Kidney glomerular epithelial cell (primary cell): ENCODE measurements at regions not wholly inside any gene's neighbourhood (a gene's known extent, or its start where the extent isn't known, plus 50 kb on each side); places are given as distances from the start of the nearest gene placed in this dataset.
A peak's percentile ranks its signal among the peaks of the same experiment; 100 is the strongest.
"Not testable (repeated sequence)": the region's sequence is repeated elsewhere in the genome, so short reads cannot be mapped to it uniquely, and the experiment has no call there.

Experiments used
- DNase-seq: peaks from one replicate; lab custom pipeline; 2025; lab: John Stamatoyannopoulos, UW

DNA sequence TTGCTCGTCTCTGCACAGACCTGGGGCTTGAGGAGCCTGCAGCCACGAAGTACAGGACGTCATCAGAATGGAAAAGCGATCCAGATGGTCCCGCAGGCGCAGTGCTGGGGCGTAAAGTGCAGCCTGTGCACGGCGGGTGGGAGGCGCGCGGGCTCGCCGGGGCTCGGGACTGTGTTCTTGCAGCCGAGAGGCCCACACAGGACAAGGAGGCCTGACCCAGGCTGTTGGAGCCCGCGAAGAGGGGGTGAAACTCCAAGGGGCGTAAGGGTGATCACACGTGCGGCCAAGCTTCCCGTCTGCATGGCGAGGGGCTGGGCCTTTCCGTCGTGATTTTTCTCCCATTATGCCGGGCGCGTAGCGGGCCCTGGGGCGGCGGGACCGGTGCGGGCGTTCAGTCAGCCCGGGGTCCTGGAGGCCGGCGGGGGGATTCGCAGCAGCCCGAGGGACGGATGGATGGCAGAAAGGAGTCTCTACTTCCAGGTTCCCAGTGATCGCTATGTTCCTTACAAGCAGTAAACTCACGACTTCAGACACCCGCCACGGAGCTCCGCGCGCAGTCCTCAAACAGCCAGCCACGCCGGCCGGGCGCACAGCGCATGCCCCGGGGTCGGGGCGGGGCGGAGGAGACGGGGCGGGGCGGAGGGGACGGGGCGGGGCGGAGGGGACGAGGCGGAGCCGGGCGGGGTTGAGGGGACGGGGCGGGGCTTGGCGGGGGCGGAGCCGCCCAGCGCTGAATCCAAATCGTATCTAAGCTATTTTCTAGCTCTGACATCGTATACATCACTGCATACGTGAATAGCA is 141.0 kb upstream of the KCNJ18 start:
- DNase-seq: peak; percentile 76

DNA sequence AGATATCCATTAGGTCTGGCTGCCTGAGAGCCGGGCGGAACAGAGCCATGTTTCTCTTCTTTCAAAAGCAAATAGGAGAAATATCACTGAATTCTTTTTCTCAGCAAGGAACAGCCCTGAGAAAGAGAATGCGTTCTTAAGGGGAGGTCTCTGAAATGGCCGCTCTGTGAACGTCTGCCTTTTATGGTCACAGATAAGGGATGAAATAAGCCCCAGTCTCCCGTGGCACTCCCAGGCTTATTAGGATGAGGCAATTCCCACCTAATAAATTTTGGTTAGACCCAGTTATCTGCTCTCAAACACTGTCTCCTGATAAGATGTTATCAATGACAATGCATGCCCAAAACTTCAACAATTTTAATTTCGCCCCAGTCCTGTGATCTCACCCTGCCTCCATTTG is 133.4 kb upstream of the KCNJ18 start:
- DNase-seq: not testable (repeated sequence)

DNA sequence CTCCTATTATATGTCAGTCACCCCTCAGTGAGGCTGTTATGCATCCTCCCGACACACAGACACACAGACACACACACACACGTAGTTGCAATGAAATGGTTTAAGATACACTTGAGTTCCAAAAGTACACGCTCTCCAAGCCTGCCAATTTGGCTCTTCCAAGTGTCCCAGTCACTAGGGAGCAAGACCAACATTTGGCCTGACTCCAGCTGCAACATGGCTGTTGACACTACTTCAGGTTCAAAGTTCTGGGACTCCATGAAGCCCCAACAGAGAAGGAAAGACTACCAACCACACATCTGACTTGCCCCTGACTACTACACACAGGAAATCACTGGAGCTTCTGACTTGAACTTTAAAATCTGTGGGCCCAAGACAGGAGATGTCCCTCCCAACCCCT is 128.1 kb upstream of the KCNJ18 start:
- no peak for DNase-seq

DNA sequence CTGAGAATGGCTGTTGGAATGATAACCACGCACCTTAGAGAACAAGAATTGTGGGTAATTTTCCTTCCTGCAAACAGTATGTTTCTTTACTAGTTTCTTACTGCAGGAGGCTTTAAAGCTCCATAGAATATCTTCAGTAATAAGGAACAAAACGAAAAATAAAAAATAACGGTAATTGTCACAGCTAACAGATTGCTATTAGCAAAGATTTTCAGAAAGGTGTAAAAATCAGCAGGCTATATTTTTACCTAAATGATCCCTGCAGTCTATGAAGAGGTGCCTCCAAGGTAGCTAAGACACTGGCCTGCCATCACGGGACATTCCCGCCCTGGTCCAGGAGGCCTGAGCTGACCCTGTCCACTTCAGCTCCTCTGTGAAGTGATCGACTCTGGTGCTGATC is 127.6 kb upstream of the KCNJ18 start:
- DNase-seq: not testable (repeated sequence)

DNA sequence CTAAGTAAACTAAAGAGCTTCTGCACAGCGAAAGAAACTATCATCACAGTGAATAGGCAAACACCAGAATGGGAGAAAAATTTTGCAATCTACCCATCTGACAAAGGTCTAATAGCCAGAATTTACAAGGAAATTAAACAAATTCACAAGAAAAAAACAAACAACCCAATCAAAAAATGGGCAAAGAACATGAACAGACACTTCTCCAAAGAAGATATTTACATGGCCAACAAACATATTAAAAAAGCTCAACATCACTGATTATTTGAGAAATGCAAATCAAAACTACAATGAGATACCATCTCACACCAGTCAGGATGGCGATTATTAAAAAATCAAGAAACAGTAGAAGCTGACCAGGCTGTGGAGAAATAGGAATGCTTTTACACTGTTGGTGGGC is 121.9 kb upstream of the KCNJ18 start:
- DNase-seq: not testable (repeated sequence)

DNA sequence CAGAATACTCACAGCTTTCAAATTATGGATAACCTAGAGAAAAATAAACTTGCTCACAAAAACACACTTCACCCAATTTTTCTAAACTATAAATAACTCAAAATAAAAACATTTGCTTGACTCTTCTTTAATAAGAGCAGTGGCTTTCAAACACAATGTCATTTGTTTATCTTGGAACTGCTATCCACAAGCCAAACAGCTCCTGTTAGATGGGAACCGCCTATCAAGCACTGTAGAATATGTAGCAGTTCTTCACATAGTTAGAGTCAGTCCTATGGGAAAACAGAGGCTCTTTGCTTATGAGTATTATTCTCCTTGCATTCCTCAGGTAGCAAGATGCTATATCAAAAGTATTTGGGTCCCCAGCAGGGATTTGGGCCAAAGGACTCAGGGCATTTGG is 120.2 kb upstream of the KCNJ18 start:
- not testable (repeated sequence) for DNase-seq

DNA sequence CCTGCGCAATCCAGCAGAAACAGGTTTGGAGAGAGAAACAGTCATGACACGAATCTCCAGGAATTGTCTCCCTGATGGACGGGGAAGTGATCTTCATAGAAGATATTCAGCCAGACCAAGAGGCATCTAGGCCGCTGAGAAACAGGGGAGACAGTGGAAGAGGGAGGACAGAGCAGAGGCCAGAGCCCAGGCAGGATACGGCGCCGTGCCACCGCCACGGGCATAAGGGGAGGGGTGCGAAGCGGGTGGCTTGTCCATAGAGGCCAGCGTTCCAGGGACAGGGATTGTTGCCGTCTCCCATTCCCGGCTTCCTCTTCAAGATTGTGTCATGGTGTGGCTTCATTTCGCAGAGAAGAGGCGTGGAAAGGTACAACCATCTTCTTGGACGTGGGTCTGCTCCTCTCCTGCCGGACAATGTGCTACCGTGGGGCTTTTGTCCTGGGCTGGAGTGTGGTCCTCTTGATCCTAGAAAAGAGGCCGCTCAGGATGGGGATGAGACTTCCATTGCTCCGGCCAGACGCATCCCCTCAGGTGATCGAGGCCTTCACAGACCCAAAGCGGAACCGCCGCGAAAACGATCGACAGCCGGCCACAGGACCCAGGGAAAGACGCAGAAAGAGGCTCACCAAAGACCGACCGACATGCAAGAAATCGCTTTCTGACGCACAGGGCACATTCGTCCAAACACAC is 118.9 kb upstream of the KCNJ18 start:
- not testable (repeated sequence) for DNase-seq

DNA sequence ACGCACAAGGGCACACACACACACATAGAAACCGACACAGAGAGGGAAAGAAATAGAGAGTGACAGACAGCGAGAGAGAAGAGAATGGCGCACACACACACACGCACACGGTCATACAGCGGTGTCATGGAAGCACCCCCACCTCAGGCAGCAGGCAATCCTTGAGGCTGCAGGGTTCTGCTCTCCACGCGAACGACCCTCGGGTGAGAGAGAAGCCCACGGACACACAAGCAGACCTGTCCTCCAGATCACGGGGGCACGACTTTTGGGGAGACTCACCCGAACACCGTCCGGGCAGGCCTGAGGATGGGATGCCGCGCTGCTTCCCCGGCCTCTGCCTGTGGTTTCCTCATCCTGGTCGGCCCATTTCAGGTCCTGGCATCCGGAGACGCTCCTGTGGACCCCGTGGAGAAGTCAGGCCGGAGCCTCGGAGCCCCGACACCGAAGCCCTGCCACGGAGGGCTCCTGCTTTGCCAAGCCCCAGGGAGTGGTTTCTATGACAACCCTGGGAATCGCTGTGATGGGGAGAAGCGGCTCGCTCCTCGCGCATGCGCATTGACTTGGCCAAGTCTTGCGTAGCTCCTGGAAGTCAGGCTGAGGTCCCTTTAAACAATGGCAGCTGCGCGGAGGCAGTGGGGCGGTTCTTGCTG is 118.2 kb upstream of the KCNJ18 start:
- DNase-seq: peak; percentile 9

DNA sequence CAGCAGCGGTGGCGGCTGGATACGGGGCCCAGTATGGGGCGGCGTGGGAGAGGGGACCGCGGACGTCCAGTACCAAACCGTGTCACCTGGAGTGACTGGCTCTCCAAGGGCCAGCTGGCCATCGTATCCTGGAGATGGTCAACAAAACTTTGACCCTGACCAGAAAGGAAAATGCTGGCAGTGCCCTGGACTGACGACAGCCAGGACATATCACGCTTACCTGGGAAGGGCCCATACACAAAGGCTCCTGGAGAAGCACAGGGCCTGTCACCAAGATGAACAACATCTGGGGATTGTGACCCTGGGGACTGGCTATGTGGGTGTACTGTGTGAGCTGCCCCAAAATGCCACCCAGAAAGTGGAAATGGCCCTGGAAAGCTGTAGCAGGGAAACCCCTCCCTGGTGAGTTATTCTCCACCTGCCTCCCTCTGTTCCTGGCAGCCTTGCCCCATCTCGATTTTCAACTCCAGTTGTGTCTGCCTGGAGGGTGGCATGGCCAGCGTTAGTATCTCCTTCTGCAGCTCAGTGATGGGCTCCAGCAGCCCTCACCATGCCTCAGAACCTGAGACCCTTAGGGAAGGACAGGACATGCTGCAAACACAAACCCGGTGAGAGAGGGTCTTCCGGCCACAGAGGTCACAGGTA is 117.6 kb upstream of the KCNJ18 start:
- DNase-seq: not testable (repeated sequence)

DNA sequence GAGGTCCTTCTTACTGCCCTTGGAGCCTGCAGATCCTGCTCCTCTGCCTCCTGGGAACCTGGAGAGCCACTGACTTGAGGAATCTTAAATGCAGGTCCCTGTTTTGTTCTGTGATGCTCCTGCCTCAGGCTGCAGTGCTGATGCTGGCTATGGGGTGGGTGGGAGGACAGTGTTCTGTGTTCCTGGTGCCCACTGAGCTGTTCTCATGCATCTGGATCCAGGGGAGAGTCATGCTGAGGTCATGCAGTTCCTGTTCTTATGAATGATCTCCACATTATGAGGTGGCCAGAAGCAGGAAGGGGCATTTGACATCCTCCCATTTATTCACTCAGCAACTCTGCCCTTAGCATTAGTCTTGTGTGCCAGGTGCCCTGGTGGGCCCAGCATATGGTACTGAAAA is 113.5 kb upstream of the KCNJ18 start:
- DNase-seq: not testable (repeated sequence)

DNA sequence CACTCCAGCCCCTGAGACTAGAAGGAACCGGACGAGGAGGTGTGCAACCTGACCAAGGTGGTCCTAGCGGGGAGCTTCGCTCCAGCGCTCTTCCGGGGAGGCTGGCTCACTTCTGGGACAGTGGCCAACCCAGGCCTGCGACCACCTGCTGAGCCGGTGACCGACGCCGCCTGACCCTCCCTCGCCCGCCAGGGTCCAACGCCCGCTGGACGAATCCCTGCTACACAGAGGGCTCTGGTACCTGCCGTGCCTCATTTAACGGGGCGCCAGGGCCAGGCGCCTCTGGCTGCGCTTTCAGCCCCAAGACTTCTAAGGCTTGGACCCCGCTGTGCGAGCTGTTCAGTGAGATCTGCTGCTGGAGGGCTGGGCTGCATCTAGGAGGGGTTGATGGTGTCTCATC is 99.5 kb upstream of the KCNJ18 start:
- no peak for DNase-seq

DNA sequence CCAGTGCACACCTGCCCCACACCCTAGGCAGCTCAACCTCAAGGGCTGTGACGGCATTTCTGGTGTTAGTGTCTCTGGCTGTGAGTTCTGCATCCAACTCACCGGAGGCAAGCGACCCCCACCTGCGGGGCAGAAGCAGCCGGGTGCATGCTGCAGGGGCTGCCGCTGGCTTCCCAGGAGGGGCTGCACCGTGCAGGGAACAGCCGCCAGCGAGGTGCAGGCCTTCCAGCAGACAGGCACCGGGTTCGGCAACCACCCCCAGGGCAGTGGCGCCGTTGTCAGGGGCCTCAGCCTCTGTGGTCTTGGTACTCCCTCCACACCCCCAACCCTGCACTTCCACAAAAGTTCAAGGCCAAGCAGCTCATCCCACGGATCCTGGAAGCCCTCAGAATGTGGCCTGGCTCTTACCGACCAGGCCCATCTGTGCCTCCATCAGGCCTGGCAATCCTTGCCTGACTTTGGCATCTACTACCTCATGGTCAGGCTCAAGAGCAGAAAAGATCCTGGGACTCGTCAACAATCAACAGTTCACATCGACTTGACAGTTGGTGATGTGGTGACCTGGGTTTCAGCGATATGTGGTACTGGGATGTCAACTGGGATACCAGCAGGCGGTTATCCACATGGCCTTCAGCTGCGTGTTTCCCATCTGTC is 98.7 kb upstream of the KCNJ18 start:
- DNase-seq: not testable (repeated sequence)

DNA sequence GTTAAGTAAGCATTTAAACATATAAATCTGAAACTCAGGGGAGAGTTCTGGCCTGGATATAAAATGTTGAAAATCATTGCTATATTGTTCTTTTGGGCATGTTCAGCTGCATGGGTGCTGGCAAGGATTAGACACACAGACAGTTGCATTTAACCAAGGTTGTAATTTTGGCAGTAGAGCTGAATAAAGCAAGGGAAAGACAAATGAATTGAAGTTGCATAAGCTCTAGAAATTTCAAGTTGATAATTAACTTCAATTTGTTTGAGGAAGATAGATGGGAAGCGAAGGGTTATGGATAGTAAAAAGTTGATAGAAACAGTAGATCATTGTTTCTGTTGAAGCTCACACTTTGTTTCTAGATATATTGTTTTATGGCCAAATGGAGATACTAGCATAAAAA is 97.2 kb upstream of the KCNJ18 start:
- no peak for DNase-seq

DNA sequence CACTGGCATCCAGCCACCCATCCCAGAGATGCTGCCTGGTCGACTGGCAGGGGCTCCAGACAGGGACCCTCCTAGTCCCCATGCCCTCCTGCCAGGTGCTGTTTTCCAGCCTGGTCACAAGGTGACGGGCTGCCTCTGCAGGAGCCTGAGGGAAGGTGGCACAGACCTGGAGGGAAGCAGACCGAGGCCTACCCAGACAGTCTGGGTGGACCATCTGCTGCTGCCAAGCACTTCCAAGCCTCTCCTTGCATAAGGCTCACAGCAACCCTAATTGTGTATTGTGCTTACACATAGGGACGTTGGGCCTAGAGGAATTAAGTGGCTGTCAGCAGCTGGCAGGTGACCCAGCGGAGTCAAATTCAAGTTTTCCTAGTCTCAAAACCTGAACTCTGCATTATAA is 90.1 kb upstream of the KCNJ18 start:
- DNase-seq: no peak

DNA sequence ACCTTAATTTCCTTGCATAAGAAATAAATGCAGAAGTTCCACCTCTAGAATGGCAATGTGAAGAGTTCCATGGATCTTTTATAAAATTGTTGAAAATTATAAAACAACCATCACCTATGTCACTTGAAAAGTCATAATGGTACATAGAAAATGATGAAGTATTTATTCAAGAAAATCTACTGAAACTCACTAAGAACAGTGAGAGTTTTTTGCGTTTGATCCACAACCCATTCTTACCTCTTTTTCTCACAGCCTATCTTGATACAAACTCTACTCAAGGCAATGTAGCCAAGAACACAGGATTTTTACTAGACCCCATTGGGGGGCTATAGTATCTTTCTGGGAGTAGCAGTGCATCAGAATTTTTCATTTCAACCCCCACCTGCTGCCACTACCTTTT is 89.0 kb upstream of the KCNJ18 start:
- DNase-seq: not testable (repeated sequence)

DNA sequence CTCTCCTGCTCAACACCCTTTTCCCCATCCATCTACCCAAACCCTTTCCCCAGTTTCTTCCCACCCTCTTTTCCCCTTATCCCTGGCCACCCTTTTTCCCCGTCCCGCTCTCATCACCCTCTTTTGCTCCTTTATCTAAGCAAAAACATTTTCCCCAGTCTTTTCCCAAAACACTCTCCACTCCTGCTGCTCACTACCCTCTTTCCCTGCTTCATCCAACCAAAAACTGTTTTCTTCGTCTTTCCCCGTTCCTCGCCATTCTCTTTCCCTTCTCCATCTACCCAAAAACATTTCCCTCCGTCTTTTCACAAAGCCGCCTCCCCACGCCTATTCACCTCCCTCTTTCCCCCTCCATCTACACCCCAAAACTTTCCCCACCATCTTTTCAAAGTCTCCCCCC is 80.9 kb upstream of the KCNJ18 start:
- not testable (repeated sequence) for DNase-seq

DNA sequence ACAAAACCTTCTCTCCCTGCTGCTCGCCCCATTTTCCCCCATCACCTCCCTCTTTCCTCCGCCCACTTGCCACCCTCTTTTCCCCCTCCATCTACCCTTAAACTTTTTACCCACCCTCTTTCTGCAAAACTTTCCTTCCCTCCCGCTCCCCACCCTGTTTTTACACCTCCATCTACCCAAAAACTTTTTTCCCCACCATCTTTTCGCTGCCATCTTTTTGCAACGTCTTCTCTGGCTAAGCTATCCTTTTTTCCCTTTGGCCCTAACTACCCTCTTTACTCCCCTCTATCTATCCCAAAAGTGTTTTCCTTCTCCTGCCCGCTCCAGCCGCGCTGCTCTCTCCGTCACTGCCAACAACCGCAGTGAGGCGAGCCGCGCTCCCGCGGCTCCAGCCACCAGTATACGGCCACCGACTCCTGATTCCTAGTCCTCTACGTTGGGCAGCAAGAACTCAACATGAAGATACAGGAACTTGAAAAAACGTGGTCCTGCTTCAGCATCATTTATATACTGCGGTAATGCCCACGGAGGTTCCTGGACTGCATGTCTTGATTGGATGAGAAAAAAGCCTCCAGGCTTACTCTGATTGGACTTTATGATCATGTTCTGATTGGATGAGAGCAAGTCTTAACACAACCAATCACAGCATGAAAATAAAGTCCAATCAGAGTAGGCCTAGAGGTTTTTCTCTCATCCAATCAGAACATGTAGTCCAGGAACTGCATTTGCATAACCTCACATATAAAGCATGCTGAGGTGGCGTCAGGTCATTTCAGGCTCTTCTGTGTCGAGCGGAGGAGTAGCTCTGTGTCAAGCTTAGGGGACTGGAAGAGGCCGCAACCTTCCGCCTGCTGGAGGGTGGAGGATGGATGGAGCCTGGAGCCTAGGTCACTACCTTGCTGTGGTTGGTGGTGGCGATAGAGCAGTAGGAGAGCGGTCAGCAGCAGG is 79.9 kb upstream of the KCNJ18 start:
- DNase-seq: not testable (repeated sequence)

DNA sequence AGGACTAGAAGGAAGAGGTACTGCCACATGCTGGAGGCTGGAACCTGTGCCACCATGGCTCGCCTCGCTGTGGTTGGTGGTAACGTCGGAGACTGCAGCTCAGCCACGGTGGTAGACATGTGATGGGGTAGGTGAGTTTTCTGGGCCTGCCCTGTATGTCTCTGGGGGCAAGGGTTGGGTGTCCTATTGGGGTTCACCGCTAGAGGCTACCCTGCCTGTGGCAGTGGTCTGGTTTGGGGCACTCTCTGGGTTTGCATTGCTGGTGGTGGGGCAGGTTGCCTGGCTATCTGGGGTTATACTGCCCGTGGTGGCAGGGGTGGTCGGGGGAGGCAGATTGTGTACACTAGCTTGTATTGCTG is 79.3 kb upstream of the KCNJ18 start:
- no peak for DNase-seq

DNA sequence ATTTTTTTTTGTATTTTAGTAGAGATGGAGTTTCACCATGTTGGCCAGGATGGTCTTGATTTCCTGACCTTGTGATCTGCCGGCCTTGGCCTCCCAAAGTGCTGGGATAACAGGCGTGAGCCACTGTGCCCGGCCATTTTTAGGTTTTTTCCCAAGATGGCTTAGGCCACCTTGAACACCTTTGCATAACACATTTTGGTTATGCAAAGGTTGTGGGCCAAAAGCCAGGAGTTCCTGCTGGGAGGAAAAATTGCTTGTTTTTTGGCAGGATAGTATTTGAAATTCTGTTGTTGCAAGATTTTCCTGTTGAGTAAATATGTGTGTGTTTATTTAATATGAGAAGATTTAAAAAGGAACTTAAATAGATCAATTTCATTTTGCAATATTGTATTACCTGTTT is 65.3 kb upstream of the KCNJ18 start:
- DNase-seq: not testable (repeated sequence)
